K562 (cell line): ENCODE measurements at regions not wholly inside any gene's neighbourhood (a gene's known extent, or its start where the extent isn't known, plus 50 kb on each side); places are given as distances from the start of the nearest gene placed in this dataset.

ENCODE experiments used
- ATAC-seq: fragments of 200-7000 bp; cut with Tn5 transposase; 3 replicates; pipeline ENCODE4 v1.9.1; 2020; ENCODE audit warnings: moderate library complexity
- BruUV-seq: library from RNA; stranded (reverse); fragments of 400-500 nt; replicated peaks from 2 replicates; lab custom pipeline; 2021; lab: Mats Ljungman, UMichigan
- CTCF ChIA-PET: fragments of 300-600 bp; formaldehyde crosslinking; extraction: SDS; loops from one replicate; lab custom pipeline; 2021; ENCODE audit warnings: low intra/inter-chr PET ratio; lab: Yijun Ruan, JAX
- POLR2A ChIA-PET: fragments of 300-600, 350-650 bp; sonication (Branson Sonifier 250); formaldehyde crosslinking; extraction: SDS; loops from one replicate; lab custom pipeline; 2021; ENCODE audit warnings: antibody characterized with exemption, inconsistent platforms; lab: Yijun Ruan, JAX
- DNase-seq, 4 experiments: peaks; one replicate each; pipeline versions ENCODE4 v3.0.0 to v3.0.0-alpha.2; 2011 to 2018; ENCODE audit warnings: low spot score in 3 of 4, mixed read lengths in 3 of 4; ENCODE audit errors: extremely low read depth in 1 of 4
- FAIRE-seq: peaks from 2 replicates; lab custom pipeline; 2011; peaks lifted over from hg19 to GRCh38; lab: Jason Lieb, UNC
- H2AFZ ChIP-seq: 2 replicates; pipeline ENCODE4 v1.6.0; 2011; ENCODE audit warnings: low read depth, low read length, control low read depth, inconsistent platforms
- H3K27ac ChIP-seq: fragments of 200-600 bp; 3 replicates; pipeline ENCODE4 v1.8.0; 2011; ENCODE audit warnings: low read depth, mild to moderate bottlenecking, control low read depth, inconsistent platforms, low read length, moderate library complexity, mixed read lengths; ENCODE audit errors: extremely low read depth
- H3K27me3 ChIP-seq, 2 experiments: fragments of 300-600 bp in 1 of 2; 2 replicates in 1 of 2; 3 replicates in 1 of 2; pipeline versions ENCODE4 v1.6.0 to v1.8.0; 2011; ENCODE audit warnings: inconsistent platforms in 2 of 2, low read length in 2 of 2, mild to moderate bottlenecking in 1 of 2, mixed read lengths in 1 of 2, moderate library complexity in 1 of 2; ENCODE audit not compliant: control insufficient read depth in 2 of 2, insufficient read depth in 2 of 2
- H3K36me3 ChIP-seq: fragments of 300-600 bp; 3 replicates; pipeline ENCODE4 v1.8.0; 2011; ENCODE audit warnings: mild to moderate bottlenecking, low read length, inconsistent platforms; ENCODE audit not compliant: control insufficient read depth, insufficient read depth
- H3K4me1 ChIP-seq, 2 experiments: fragments of 200-600 bp in 1 of 2; replicated peaks in 1 of 2; 2 replicates in 1 of 2; 3 replicates in 1 of 2; pipeline versions ENCODE4 v1.5.1 to v1.8.0; 2011; ENCODE audit warnings: inconsistent platforms in 2 of 2, low read length in 2 of 2, mild to moderate bottlenecking in 1 of 2, mixed read lengths in 1 of 2, moderate library complexity in 1 of 2; ENCODE audit not compliant: control insufficient read depth in 2 of 2, insufficient read depth in 2 of 2
- H3K4me2 ChIP-seq: 2 replicates; pipeline ENCODE4 v1.6.1; 2011; ENCODE audit warnings: low read length, control low read depth, inconsistent platforms, mixed read lengths; ENCODE audit not compliant: insufficient read depth
- H3K4me3 ChIP-seq: fragments of 200-600 bp; sonication (generic), shearing (Covaris generic); 2 replicates; pipeline ENCODE4 v1.5.1; 2016; ENCODE audit warnings: control low read depth, inconsistent platforms
- H3K79me2 ChIP-seq: fragments of 200-600 bp; 3 replicates; pipeline ENCODE4 v1.8.0; 2011; ENCODE audit warnings: low read length, inconsistent platforms; ENCODE audit not compliant: control insufficient read depth, insufficient read depth
- H3K9ac ChIP-seq, 2 experiments: 2 replicates each; pipeline versions ENCODE4 v1.6.0 to v1.6.1; 2011; ENCODE audit warnings: low read depth in 2 of 2, low read length in 2 of 2, control low read depth in 1 of 2, inconsistent platforms in 1 of 2, mild to moderate bottlenecking in 1 of 2, mixed read lengths in 1 of 2; ENCODE audit not compliant: insufficient read depth in 1 of 2
- H3K9me1 ChIP-seq: one replicate; pipeline ENCODE4 v1.6.0; 2011; ENCODE audit warnings: inconsistent platforms, mild to moderate bottlenecking, low read length, moderate library complexity; ENCODE audit not compliant: control insufficient read depth, insufficient read depth
- H3K9me3 ChIP-seq: replicated peaks from 2 replicates; pipeline ENCODE4 v1.5.1; 2011; ENCODE audit warnings: low read depth, low read length, inconsistent platforms; ENCODE audit not compliant: control insufficient read depth, insufficient read depth
- H4K20me1 ChIP-seq: replicated peaks from 2 replicates; pipeline ENCODE4 v1.6.1; 2011; ENCODE audit warnings: low read length, inconsistent platforms, mixed read lengths; ENCODE audit not compliant: control insufficient read depth, insufficient read depth
- DACH1 ChIP-seq: fragments of 450-650 bp; IDR thresholded peaks from 2 replicates; pipeline ENCODE4 v1.6.1; 2018; ENCODE audit not compliant: partially characterized antibody
- FOXK1 ChIP-seq: sonication (generic); formaldehyde crosslinking; IDR thresholded peaks from 2 replicates; pipeline ENCODE4 v1.8.0; 2022; ENCODE audit warnings: missing genetic modification reagents, mild to moderate bottlenecking, borderline replicate concordance
- LCOR ChIP-seq: sonication (generic); formaldehyde crosslinking; IDR thresholded peaks from 2 replicates; pipeline ENCODE4 v1.8.0; 2022; ENCODE audit warnings: mild to moderate bottlenecking, missing genetic modification reagents
- MYNN ChIP-seq, 2 experiments: sonication (generic); formaldehyde crosslinking in 1 of 2; IDR thresholded peaks; 2 replicates each; pipeline versions ENCODE4 v1.5.0 to v1.6.1; 2016 to 2020; ENCODE audit warnings: antibody characterized with exemption in 1 of 2, missing genetic modification reagents in 1 of 2
- NFRKB ChIP-seq: fragments of 450-650 bp; IDR thresholded peaks from 2 replicates; pipeline ENCODE4 v1.6.1; 2016; ENCODE audit warnings: low read depth
- PTBP1 ChIP-seq: fragments of 200-400 bp; formaldehyde crosslinking; IDR thresholded peaks from 2 replicates; pipeline ENCODE4 v1.6.1; 2017; ENCODE audit warnings: low read depth, low read length
- YY1 ChIP-seq, 3 experiments: IDR thresholded peaks; 2 replicates each; pipeline ENCODE4 v1.6.1; 2011; ENCODE audit warnings: low read length in 2 of 3, mild to moderate bottlenecking in 2 of 3, moderate library complexity in 2 of 3, borderline replicate concordance in 1 of 3, control low read depth in 1 of 3, low read depth in 1 of 3; ENCODE audit not compliant: insufficient read depth in 3 of 3, insufficient replicate concordance in 2 of 3, control insufficient read depth in 1 of 3, insufficient read length in 1 of 3; ENCODE audit errors: extremely low read depth in 1 of 3
- ZNF263 ChIP-seq: sonication (generic); formaldehyde crosslinking; IDR thresholded peaks from 2 replicates; pipeline ENCODE4 v1.8.0; 2022; ENCODE audit warnings: mild to moderate bottlenecking, missing genetic modification reagents, borderline replicate concordance
- WGBS: fragments of 100-300 bp; shearing (Covaris generic); methylation state at CpG from one replicate; pipeline ENCODE4 v1.1.6; 2016; ENCODE audit warnings: low coverage, mixed read lengths; ENCODE audit not compliant: insufficient coverage; ENCODE audit errors: missing lambda C conversion rate; 5-methylcytosine and 5-hydroxymethylcytosine counted together
- in situ Hi-C: fragments of 300-500 bp; cut with MboI; formaldehyde crosslinking; loops from 4 replicates; pipeline ENCODE4 v1.15.0; 2018; ENCODE audit warnings: inconsistent platforms, mixed read lengths
- intact Hi-C: fragments of 100-400 bp; cut with micrococcal nuclease; formaldehyde crosslinking; loops from 2 replicates; pipeline ENCODE4 v1.14.2; 2022
- TF ChIP-seq, protein P1 (sequence below): fragments of 450-650 bp; formaldehyde crosslinking; IDR thresholded peaks from 2 replicates; pipeline ENCODE4 v1.4.0; 2022; ENCODE audit warnings: missing genetic modification characterization
- TF ChIP-seq, protein P2 (sequence below): fragments of 450-650 bp; formaldehyde crosslinking; conservative IDR thresholded peaks from 2 replicates; pipeline ENCODE4 v1.4.0; 2022; ENCODE audit warnings: mild to moderate bottlenecking, missing genetic modification characterization
- TF ChIP-seq, protein P3 (sequence below): sonication (generic); formaldehyde crosslinking; IDR thresholded peaks from 2 replicates; pipeline ENCODE4 v1.8.1; 2023; ENCODE audit warnings: mild to moderate bottlenecking, missing genetic modification reagents
- TF ChIP-seq, protein P4 (sequence below): sonication (generic); formaldehyde crosslinking; IDR thresholded peaks from 2 replicates; pipeline ENCODE4 v1.8.0; 2022; ENCODE audit warnings: mild to moderate bottlenecking, low read depth, missing genetic modification reagents

DNA sequence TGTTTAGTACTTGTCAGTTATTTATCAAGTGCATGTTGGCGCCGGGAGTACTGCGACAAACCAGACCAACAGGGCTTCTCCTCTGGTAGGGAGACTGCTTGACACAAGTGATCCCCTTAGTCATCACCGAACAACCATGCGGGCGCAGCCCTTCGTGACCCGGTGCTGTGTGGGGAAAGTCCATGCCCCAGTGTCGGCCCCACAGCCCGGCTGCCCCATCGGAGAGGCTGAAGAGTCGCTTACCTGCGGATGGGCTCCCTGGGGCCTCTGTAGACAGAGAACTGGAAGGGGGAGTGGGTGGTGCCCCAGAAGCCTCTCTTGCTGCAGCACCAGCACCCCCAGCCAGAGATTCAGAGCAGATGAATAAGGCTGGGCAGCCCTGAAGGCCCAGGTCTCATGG lies 90.3 kb upstream of the PRR23E start:
- H3K9ac ChIP-seq, result no peak overlapping the region
- TF ChIP-seq, protein P1, sequence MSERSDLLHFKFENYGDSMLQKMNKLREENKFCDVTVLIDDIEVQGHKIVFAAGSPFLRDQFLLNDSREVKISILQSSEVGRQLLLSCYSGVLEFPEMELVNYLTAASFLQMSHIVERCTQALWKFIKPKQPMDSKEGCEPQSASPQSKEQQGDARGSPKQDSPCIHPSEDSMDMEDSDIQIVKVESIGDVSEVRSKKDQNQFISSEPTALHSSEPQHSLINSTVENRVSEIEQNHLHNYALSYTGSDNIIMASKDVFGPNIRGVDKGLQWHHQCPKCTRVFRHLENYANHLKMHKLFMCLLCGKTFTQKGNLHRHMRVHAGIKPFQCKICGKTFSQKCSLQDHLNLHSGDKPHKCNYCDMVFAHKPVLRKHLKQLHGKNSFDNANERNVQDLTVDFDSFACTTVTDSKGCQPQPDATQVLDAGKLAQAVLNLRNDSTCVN, result no peak
- no peak for TF ChIP-seq NFRKB
- TF ChIP-seq PTBP1, result no peak
- TF ChIP-seq, protein P2, sequence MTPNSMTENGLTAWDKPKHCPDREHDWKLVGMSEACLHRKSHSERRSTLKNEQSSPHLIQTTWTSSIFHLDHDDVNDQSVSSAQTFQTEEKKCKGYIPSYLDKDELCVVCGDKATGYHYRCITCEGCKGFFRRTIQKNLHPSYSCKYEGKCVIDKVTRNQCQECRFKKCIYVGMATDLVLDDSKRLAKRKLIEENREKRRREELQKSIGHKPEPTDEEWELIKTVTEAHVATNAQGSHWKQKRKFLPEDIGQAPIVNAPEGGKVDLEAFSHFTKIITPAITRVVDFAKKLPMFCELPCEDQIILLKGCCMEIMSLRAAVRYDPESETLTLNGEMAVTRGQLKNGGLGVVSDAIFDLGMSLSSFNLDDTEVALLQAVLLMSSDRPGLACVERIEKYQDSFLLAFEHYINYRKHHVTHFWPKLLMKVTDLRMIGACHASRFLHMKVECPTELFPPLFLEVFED, result no peak
- TF ChIP-seq MYNN (IDR thresholded peaks at IDR 0.05), result no peak
- no peak for TF ChIP-seq MYNN (CRISPR knock-in tag; IDR thresholded peaks at IDR 0.05)
- no peak for TF ChIP-seq LCOR (CRISPR knock-in tag)
- no peak for TF ChIP-seq YY1 (IDR thresholded peaks at IDR 0.05; ENCODE audit: borderline replicate concordance in 1 of 3, control insufficient read depth in 1 of 3, extremely low read depth in 1 of 3, insufficient read depth in 3 of 3, insufficient read length in 1 of 3, insufficient replicate concordance in 2 of 3, low read depth in 1 of 3, low read length in 2 of 3)
- TF ChIP-seq FOXK1 (CRISPR knock-in tag), result no peak
- TF ChIP-seq, protein P3, sequence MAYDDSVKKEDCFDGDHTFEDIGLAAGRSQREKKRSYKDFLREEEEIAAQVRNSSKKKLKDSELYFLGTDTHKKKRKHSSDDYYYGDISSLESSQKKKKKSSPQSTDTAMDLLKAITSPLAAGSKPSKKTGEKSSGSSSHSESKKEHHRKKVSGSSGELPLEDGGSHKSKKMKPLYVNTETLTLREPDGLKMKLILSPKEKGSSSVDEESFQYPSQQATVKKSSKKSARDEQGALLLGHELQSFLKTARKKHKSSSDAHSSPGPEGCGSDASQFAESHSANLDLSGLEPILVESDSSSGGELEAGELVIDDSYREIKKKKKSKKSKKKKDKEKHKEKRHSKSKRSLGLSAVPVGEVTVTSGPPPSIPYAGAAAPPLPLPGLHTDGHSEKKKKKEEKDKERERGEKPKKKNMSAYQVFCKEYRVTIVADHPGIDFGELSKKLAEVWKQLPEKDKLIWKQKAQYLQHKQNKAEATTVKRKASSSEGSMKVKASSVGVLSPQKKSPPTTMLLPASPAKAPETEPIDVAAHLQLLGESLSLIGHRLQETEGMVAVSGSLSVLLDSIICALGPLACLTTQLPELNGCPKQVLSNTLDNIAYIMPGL (CRISPR knock-in tag), result no peak
- no peak for TF ChIP-seq DACH1
- TF ChIP-seq, protein P4, sequence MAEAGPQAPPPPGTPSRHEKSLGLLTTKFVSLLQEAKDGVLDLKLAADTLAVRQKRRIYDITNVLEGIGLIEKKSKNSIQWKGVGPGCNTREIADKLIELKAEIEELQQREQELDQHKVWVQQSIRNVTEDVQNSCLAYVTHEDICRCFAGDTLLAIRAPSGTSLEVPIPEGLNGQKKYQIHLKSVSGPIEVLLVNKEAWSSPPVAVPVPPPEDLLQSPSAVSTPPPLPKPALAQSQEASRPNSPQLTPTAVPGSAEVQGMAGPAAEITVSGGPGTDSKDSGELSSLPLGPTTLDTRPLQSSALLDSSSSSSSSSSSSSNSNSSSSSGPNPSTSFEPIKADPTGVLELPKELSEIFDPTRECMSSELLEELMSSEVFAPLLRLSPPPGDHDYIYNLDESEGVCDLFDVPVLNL, result no peak
- TF ChIP-seq ZNF263 (CRISPR knock-in tag), result no peak
- in situ Hi-C loops, result no loop called here
- H3K4me3 ChIP-seq, result no peak overlapping the region
- DNase-seq, result no peak
- no peak for FAIRE-seq
- H2AFZ ChIP-seq, result no peak overlapping the region
- H3K27ac ChIP-seq, result no peak overlapping the region
- H3K4me2 ChIP-seq, result no peak overlapping the region
- H3K27me3 ChIP-seq, result peaks cover 8 to 56% of the 10 kb centered on the region in 2 experiments; a peak in 3 of 5 replicates
- intact Hi-C loops, result no loop called here
- no peaks in the 10 kb centered on the region for H3K36me3 ChIP-seq
- ATAC-seq, result no peak
- H3K79me2 ChIP-seq, result no peaks in the 10 kb centered on the region
- WGBS, result 4% methylated on average over 10 of the region's 13 CpGs
- no peaks in the 10 kb centered on the region for H3K4me1 ChIP-seq
- H3K9me1 ChIP-seq, result no peaks in the 10 kb centered on the region
- ChIA-PET CTCF (no interaction called here), POLR2A (no interaction called here)
- no peaks in the 10 kb centered on the region for H4K20me1 ChIP-seq
- no peaks in the 10 kb centered on the region for H3K9me3 ChIP-seq
- BruUV-seq, result no TSS peak
